LHCN-M2 (cell line): ENCODE measurements at regions not wholly inside any gene's neighbourhood (a gene's known extent, or its start where the extent isn't known, plus 50 kb on each side); places are given as distances from the start of the nearest gene placed in this dataset.
"Not testable (repeated sequence)": the region's sequence is repeated elsewhere in the genome, so short reads cannot be mapped to it uniquely, and the experiment has no call there.

Experiments
- DNase-seq: peaks from one replicate; pipeline ENCODE4 v3.0.0-alpha.2; 2012; ENCODE audit warnings: low read depth

- no peak for DNase-seq
These were observed 196.5 kb upstream of the STK26 start for GRCh38 chrX:131826572-131826971.

DNA sequence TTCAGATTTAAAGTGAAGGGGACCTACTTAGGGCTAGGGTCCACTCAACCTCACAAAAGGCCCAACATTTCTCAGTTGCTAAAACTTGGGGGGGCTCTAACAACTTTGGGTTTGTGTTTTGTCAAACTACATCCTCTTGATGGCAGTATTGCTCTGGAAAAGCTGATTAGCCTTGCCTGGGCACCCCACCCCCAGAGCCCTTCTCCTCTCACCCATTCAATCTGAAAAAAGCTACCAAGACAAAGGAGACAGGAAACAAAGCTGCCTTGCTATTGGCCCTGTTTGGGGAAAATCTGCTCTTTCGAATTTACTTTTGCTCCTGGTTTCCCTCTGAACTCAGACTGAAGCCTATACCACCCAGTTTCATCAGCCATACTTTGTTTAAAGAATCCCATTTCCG, 195.2 kb upstream of the STK26 start:
- peak; percentile 17 for DNase-seq

DNA sequence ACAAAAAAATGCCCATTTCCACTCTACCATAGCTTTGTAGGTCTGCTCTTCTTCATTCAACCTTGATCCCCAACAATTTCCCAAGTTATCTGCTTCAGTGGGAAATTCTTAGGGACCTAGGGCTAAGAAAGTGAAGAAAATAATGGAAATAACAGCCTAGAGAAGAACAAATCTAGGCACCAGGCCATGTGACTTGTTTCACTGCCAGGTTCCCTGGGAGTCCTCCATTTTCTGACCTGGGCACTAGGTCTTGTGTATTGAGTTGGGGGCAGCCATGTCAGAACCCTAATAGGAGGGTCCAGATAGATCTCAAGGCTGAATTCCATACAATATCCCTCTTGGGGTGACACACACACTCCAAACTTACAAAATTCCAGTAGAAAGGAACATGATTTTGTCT, 194.6 kb upstream of the STK26 start:
- no peak for DNase-seq

DNA sequence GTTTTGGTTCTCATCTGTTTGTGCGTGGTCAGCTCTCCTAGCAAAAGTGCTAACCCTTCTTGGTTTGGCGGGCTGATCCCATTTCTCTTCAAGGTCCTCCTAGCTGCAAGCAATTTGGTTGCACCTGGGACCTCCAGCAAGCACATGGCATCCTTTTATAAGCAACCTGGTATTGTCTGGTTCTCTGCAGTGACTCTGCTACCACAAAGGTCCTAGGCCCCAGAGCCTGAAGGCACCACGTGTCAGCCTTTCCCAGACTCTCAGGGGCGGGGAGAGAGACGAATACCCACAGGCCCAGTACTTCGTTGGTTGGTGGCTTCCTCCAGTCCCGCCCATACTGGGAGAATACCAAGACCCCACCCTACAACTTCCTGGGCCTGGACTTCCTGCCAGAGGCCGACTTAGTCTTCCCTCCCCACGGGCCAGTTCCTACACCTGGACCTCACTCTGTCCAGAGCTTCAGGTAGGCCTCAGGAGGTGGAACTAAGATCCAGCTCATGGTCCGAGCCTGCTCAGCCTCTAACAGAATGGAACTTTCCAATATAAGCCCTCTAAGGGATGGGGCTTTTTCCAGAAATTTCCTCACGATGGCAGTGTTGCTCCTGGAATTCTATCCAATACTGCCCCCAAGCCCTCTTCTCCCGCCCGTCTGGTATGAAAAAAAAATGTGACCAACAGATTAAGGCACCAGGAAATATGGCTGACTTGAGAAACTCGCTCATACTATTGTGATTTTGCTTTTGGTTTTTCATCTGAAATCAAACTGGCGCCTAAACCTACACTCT, 192.5 kb upstream of the STK26 start:
- peak; percentile 56 for DNase-seq

DNA sequence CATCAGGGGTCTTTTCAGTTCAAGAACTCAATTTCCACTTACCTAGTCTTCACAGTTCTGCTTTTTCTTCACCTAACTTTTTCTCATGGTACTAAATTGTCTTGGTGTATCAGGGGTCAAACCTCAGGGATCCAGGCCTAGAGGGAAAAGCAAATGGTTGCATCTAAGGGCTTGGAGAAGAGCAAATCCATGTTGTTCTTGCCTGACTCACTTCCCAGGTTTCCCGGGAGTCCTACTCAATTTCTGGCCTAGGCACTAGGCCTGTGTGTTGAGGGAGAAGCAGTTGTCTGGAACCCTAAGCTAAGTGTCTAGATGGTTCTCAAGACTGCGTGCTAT, 191.9 kb upstream of the STK26 start:
- DNase-seq = peak; percentile 2

DNA sequence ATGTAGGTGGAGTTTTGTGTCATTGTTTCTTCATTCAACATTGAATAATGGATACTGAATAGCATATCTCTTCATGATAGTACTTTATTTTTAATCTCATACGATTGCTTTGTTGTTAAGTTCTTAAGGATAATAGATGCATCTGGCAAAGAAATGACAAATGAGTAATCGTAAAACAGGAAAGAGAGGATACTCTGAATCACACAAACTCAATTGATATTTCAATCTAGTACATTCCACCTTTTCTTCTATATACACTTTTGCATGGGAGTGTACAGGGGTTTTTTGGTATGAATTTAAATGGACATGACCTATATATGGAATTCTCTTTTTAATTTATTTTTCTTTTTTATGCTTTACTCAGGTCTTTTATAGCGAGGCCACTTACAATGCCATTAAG, 186.9 kb upstream of the STK26 start:
- DNase-seq = no peak

- no peak for DNase-seq
These were observed 185.8 kb upstream of the STK26 start for GRCh38 chrX:131837325-131837724.

DNA sequence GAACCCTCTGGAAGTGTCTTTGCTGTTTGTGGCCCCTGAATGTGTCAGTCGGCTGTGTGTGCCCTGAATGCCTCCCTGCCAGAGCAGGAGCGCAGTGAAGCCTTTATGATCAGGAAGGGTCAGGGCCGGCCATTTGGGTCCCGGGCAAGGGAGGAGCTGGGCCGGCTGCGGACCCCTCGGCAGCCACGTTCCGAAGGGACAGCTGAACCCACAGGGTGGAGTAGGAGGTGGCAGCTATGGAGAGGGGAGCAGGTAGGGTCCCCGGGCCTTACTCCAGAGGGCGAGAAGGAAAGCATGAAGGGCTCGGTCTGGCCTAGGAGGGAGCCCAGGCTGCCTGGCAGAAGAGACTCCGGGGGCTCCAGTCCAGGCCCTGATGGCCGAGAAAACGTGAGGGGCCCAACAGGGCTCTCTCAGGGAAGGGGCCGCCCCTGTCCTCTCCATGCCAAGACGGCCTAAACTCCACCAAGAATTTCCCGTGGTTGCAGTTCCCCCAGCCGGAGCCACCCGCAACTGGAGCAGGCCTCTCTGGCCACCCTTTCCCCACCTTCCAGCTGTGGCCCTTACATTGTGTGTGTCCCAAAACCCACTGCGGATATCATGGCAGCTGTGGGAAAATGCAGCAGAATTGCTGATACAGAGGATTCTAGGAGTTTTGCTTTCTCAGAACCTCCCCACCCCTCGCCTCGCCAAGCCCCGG, 182.2 kb upstream of the STK26 start:
- DNase-seq = no peak

DNA sequence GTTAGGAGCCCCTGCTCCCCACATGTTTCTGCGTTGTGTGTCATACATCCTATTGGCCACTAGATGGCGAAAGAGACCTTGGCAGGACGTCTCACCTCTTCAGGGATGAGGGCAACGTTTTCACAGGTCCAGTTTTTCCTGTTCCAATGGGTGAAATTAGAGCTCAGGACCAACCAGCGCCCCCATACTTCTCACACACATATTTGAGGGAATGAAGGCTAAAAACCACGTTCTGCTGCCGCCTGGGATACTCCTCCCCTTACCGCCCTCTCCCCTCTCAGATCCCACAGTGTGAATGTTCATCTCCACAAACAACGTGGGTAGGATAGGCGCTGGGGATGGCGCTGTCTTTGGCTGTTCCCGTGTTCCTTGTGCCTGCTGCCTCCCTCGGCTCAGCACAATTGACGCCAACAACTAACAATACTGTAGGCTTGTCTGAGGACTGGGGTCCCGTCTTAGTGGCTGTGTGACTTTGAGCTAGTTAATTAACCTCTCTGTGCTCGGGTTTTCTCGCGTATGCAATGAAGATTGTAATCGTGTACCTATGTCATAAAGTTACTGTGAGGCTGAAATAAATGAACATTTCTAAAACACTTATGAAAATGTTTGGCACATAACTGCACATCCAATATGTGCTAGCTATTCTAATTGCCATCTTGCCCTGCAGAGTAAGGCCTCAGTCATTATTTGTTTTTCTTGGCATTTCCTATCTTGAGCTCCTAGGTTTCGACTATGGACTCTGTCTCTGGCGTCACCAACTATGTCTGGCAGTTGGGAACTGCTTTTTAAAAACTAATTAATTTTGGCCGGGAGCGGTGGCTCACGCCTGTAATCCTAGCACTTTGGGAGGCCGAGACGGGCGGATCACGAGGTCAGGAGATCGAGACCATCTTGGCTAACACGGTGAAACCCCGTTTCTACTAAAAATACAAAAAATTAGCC, 181.3 kb upstream of the STK26 start:
- DNase-seq = peak; percentile 33

DNA sequence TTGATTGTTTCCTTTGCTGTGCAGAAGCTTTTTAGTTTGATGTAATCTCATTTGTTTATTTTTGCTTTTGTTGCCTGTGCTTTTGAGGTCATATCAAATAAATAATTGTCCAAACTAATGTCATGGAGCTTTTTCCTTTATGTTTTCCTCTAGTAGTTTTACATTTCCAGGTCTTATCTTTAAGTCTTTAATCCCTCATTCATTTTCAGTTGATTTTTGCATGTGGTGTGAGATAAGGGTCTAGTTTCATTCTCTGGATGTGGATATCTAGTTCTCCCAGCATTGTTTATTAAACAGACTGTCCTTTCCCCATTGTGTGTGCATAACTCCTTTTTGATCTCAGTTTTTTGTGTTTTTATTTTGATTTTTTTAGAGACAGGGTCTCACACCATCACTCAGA, 179.1 kb upstream of the STK26 start:
- no peak for DNase-seq

DNA sequence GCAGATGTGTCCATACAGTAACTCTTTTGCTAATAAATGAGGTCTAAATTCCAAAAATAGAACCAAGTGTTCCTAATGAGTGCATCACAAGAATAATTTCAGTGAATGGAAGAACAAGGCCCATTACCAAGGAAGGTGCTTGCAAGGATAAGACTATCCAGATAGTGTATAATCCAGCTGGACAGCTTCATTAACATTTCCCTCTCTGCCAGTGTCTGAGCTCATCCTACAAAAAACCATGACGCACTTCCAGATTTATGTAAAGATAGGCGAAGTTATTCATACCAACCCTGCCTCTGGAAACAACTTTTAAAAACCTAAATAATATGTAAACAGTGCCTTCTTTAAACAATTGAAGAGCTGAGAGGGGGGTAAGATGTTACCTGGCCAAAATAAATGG, 177.9 kb upstream of the STK26 start:
- no peak for DNase-seq

DNA sequence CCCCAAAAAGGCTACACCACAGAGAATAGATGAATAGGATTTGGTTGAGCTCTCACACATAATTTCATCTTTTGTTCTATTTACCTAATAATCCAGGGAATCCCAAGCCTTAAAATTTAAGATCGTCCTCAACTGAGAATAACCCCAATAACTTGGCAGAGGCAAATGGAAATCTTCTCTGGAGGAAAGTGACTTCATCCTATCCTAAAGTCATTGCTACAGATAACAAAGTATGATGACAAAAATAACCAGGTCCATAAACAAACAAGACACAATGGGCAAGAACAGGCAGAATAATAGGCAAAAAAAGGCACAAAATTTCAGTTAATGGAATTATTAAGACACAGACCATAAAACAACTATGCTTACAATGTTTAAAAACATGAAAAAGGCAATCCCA, 177.3 kb upstream of the STK26 start:
- DNase-seq = no peak

DNA sequence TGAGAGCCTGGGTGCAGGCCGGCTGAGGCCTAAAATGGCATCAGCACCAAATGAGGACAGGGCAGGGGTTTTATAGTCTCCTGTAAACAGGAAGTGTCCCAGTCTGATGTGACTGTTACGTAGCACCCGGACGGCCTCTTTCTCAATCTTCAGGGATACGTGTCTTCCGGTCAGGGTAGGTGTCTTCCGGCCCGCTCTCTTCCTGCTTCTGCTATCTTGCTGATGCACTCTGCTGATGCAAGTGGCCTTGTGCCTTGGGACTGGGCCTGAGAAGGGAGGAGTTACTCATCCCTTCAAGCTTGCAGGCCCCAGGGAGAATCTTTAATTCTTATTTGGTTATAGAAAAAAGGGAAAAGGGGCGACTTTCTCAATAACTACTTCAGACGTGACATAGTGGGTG, 172.1 kb upstream of the STK26 start:
- DNase-seq = not testable (repeated sequence)

GRCh38 chrX:131853440-131853839, 169.7 kb upstream of the STK26 start:
- no peak for DNase-seq

DNA sequence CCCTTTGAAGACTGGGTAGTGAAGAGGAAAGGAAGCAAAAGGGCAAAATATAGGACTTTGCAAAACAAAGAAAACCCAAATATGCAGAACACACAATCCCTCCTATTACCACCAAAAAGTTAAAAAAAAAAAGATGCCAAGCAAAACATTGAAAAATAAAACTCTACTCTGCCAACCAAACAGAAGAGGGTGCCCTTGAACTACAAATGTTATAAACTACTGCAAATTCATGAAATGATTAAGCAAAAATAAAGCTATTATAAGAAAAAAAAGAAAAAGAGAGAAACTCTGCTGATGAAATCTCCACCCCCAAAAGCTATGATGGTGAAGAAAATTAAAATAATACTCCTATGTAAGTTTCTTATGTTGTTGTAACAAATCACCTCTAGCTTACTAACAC, 168.5 kb upstream of the STK26 start:
- peak; percentile 27 for DNase-seq

- DNase-seq = no peak
These were observed 161.9 kb upstream of the STK26 start for GRCh38 chrX:131861088-131861787.

GRCh38 chrX:131862321-131862720, 160.8 kb upstream of the STK26 start:
- no peak for DNase-seq

GRCh38 chrX:131869182-131869581, 153.9 kb upstream of the STK26 start:
- DNase-seq = no peak

GRCh38 chrX:131874300-131874699, 148.8 kb upstream of the STK26 start:
- DNase-seq = no peak

DNA sequence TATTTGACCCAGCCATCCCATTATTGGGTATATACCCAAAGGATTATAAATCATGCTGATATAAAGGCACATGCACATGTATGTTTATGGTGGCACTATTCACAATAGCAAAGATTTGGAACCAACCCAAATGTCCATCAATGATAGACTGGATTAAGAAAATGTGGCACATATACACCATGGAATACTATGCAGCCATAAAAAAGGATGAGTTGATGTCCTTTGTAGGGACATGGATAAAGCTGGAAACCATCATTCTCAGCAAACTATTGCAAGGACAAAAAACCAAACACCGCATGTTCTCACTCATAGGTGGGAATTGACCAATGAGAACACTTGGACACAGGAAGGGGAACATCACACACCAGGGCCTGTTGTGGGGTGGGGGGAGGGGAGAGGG, 147.3 kb upstream of the STK26 start:
- DNase-seq = not testable (repeated sequence)

DNA sequence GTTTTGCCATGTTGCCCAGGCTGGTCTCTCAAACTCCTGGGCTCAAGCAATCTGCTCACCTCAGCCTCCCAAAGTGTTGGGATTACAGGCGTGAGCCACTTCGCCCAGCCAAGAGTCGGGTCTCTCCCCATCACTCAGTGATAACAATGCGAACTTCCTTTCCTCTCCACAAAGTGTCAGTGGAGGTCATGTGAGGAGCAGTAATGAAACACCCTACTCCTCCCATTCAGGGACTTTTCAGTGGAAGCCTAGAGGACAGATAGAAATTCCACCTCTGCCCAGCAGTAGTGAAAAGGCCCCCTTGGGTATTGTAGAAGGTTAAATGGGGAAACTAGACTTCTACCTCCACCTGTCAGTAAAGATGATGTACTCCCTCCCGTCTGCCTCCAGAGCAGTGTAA, 141.9 kb upstream of the STK26 start:
- no peak for DNase-seq

DNA sequence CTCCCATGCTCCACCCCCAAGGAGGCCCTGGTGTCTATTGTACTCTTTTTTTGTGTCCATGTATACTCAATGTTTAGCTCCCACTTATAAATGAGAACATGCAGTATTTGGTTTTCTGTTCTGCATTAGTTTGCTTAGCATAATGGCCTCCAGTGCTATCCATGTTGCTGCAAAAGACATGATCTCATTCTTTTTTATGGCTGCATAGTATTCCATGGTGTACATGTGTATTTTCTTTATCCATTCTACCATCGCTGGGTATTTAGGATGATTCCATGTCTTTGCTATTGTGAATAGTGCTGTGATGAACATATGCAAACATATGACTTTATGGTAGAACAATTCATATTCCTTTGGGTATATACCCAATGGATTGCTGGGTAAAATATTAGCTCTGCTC, 138.1 kb upstream of the STK26 start:
- DNase-seq = not testable (repeated sequence)
